ENCODE measurements at regions not wholly inside any gene's neighbourhood (a gene's known extent, or its start where the extent isn't known, plus 50 kb on each side); places are given as distances from the start of the nearest gene placed in this dataset.

- Histone ChIP-seq H3K9me3 (ENCODE audit: insufficient read depth in 2 of 2, low read depth in 1 of 2, low read length in 1 of 2) (0 out of 4 replicates have a peak, but pooled peaks cover 0 to 2% of the 10 kb centered on the region in 2 experiments), H3K4me2 (ENCODE audit: insufficient read depth in 1 of 2, low read depth in 2 of 2, low read length in 2 of 2) (no peak overlapping the region), H4K8ac (ENCODE audit: extremely low read depth, insufficient read depth, low read length) (no peak overlapping the region), H2BK20ac (ENCODE audit: low read length) (no peak overlapping the region), H4K20me1 (replicated peaks in 1 of 2; ENCODE audit: control insufficient read depth in 1 of 2, insufficient read depth in 2 of 2, low read length in 2 of 2) (no peaks in the 10 kb centered on the region), H3K4me1 (replicated peaks in 1 of 4; ENCODE audit: control insufficient read depth in 3 of 4, insufficient read depth in 4 of 4, low read length in 3 of 4) (no peaks in the 10 kb centered on the region), H3K23ac (ENCODE audit: insufficient read length) (no peak overlapping the region), H3K27me3 (replicated peaks in 1 of 4; ENCODE audit: control insufficient read depth in 3 of 4, extremely low read depth in 1 of 4, insufficient read depth in 3 of 4, low read length in 3 of 4) (no peaks in the 10 kb centered on the region), H3K79me2 (ENCODE audit: control insufficient read depth in 1 of 2, insufficient read depth in 2 of 2, low read length in 2 of 2) (no peaks in the 10 kb centered on the region), H2AFZ (ENCODE audit: low read length) (no peak overlapping the region), H3K9ac (replicated peaks in 1 of 4; ENCODE audit: extremely low read depth in 1 of 4, low read depth in 3 of 4, low read length in 3 of 4) (no peak overlapping the region), H3K79me1 (ENCODE audit: low read depth, low read length) (no peaks in the 10 kb centered on the region), H3K27ac (ENCODE audit: low read depth, low read length) (no peak overlapping the region), H2AK5ac (ENCODE audit: low read depth, low read length) (no peak overlapping the region), H4K91ac (replicated peaks; ENCODE audit: insufficient read length, low read length) (no peak overlapping the region), H4K5ac (ENCODE audit: insufficient read length, low read depth, low read length) (no peak overlapping the region), H2BK120ac (replicated peaks; ENCODE audit: low read depth, low read length) (no peak overlapping the region), H2BK12ac (ENCODE audit: low read depth, low read length) (no peak overlapping the region), H3K23me2 (ENCODE audit: low read depth, low read length) (no peaks in the 10 kb centered on the region), H2BK15ac (ENCODE audit: low read length) (no peak overlapping the region), H3K14ac (ENCODE audit: insufficient read length) (no peak overlapping the region), H3K36me3 (ENCODE audit: control insufficient read depth in 2 of 4, insufficient read depth in 4 of 4, low read length in 3 of 4) (no peaks in the 10 kb centered on the region), H3K4ac (replicated peaks; ENCODE audit: insufficient read length, low read depth, low read length) (no peak overlapping the region), H3K56ac (replicated peaks; ENCODE audit: insufficient read length, low read depth, low read length) (no peak overlapping the region), H2BK5ac (ENCODE audit: low read depth, low read length) (no peak overlapping the region), H3K4me3 (ENCODE audit: extremely low read depth in 1 of 4, insufficient read depth in 2 of 4, low read depth in 3 of 4, low read length in 4 of 4) (no peak overlapping the region), H3K18ac (ENCODE audit: extremely low read depth, low read length) (no peak overlapping the region)
- no peak for TF ChIP-seq ZNF274 (IDR thresholded peaks at IDR 0.05; ENCODE audit: borderline replicate concordance, extremely low read depth, low read length)
- TF ChIP-seq NANOG (IDR thresholded peaks at IDR 0.05; ENCODE audit: insufficient read depth, low read depth, low read length, poor library complexity, severe bottlenecking) = no peak
- TF ChIP-seq JUND (IDR thresholded peaks at IDR 0.05; ENCODE audit: low read length) = no peak
- TF ChIP-seq TEAD4 (IDR thresholded peaks at IDR 0.05; ENCODE audit: low read depth, low read length) = no peak
- TF ChIP-seq MAFK (IDR thresholded peaks at IDR 0.05; ENCODE audit: low read depth, low read length) = no peak
- no peak for TF ChIP-seq YY1 (IDR thresholded peaks at IDR 0.05; ENCODE audit: low read depth, low read length)
- TF ChIP-seq ASH2L (IDR thresholded peaks at IDR 0.05; ENCODE audit: low read length) = no peak
- TF ChIP-seq POLR2AphosphoS5 (IDR thresholded peaks at IDR 0.05; ENCODE audit: low read depth, low read length) = no peak
- 89% methylated on average over 4 of the region's 4 CpGs; no CpG with 5 or more reads in 1 of the 2 experiments for WGBS, 2 experiments (ENCODE audit: extremely low coverage in 1 of 2, insufficient coverage in 1 of 2, insufficient read length in 1 of 2, insufficient replicate concordance in 2 of 2, low coverage in 1 of 2, low lambda C conversion rate in 2 of 2, missing lambda C conversion rate in 1 of 2)
- ChIA-PET CTCF (ENCODE audit: partially characterized antibody) (no interaction called here), POLR2A (ENCODE audit: partially characterized antibody) (no interaction called here)
- no peak for FAIRE-seq
- no peak for DNase-seq (ENCODE audit: low read depth in 1 of 2, low spot score in 2 of 2)
Measured at GRCh38 chr19:30880551-30880950, 468.7 kb downstream of the TSHZ3 start.
